GM12873 (cell line): ENCODE measurements at regions not wholly inside any gene's neighbourhood (a gene's known extent, or its start where the extent isn't known, plus 50 kb on each side); places are given as distances from the start of the nearest gene placed in this dataset.

Experiments
- CTCF ChIP-seq: IDR thresholded peaks from 2 replicates; pipeline ENCODE4 v1.5.1; 2012; ENCODE audit warnings: low read depth, mild to moderate bottlenecking, moderate library complexity, low read length, control low read depth; ENCODE audit not compliant: insufficient read depth; ENCODE audit errors: missing control alignments

DNA sequence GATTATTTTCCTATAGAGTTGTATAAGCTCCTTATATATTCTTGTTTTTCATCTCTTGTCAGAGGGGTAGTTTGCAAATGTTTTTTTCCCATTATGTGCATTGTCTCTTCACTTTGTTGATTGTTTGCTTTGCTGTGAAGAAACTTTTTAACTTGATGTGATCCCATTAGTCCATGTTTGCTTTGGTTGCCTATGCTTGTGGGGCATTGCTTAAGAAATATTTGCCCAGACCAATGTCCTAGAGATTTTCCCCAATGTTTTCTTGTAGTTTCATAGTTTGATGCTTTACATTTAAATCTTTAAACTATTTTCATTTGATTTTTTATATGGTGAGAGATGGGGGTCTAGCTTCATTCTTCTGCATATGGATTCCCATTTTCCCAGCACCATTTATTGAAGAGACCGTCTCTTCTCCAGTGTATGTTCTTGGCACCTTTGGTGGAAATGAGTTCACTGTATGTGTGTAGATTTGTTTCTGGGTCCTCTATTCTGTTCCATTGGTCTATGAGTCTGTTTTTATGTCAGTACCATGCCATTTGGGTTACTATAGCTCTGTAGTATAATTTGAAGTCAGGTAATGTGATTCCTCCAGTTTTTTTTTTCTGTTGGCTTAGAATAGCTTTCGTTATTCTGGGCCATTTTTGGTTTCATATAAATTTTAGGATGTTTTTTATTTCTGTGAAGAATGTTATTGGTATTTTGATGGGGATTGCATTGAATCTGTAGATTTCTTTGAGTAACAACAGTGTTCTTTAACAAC lies 165.8 kb downstream of the ABCA8 start:
- no peak for TF ChIP-seq CTCF

GRCh38 chr17:68785565-68786486 lies 169.4 kb downstream of the ABCA8 start:
- TF ChIP-seq CTCF = no peak

DNA sequence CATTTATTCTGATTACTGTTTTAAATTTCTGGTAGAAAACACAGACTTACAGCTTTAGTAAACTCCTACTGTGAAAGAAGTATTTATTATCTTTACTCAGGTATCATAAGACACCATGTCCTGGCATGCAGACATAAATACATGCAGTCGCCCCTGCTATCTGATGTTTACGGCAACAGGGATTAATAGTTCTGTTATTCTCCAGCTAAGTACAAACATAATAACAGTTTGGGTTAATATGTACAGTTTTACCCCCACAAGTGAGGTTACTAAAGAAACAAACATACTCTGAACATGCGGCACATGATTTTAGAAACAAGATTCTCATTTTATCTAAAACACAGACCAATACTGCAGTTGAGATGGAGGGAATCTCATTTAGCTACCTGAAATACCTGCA lies 170.8 kb downstream of the ABCA8 start:
- TF ChIP-seq CTCF = no peak

DNA sequence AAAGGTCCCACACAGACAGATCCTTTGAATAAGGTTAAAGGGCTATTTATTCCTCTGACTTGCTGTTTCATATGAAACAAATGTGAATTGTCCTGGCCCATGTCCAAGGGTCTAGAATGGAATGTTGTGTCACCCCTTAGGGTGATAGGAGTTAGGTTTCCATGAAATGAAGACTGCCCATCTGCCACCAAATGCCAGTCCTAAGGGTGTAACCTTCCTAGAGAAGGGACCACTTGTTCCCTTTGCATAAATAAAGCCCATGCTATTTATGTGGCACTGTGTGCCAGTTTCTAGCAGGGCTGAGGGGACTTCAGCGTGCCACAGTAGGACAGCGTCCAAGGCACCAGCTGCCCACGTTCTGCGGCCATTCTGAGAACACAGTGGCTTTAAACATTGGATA lies 171.3 kb downstream of the ABCA8 start:
- TF ChIP-seq CTCF = no peak

GRCh38 chr17:68782789-68783188 lies 172.4 kb downstream of the ABCA8 start:
- no peak for TF ChIP-seq CTCF

DNA sequence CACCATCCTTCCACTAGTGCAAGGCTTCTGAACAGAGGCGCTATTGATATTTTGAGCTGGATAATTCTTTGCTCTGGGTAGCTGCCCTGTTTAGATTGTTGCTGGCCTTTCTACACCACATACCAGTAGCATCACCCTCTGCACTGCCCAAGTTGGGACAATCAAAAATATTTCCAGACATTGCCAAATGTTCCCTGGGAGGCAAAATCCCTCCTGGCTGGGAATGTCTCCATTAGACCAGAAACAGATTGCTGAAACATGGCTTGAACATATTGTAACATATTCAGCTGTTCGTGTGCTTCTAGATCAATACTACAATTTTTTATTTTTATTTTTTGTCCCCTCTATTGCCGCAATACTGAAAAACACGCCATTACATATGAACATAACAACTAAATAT lies 174.6 kb downstream of the ABCA8 start:
- TF ChIP-seq CTCF = no peak

GRCh38 chr17:68778726-68779125 lies 176.5 kb downstream of the ABCA8 start:
- TF ChIP-seq CTCF = no peak
